Cardiac muscle cell (in vitro differentiated cells and primary cell): ENCODE measurements at regions not wholly inside any gene's neighbourhood (a gene's known extent, or its start where the extent isn't known, plus 50 kb on each side); places are given as distances from the start of the nearest gene placed in this dataset.

ENCODE experiments used
- DNase-seq, 2 donors: peaks; one replicate each; pipeline versions ENCODE4 v3.0.0 to v3.0.0-alpha.2; 2010 to 2017; ENCODE audit warnings: low read depth in 1 of 2, low spot score in 1 of 2
- H3K27ac ChIP-seq: fragments of 200-600 bp; sonication (generic); 2 replicates; pipeline ENCODE4 v1.5.1; 2016
- H3K27me3 ChIP-seq: fragments of 200-600 bp; sonication (generic); 2 replicates; pipeline ENCODE4 v1.6.0; 2016; ENCODE audit warnings: control low read depth
- H3K36me3 ChIP-seq: fragments of 200-600 bp; sonication (generic); 2 replicates; pipeline ENCODE4 v1.5.1; 2016; ENCODE audit warnings: control low read depth
- H3K4me1 ChIP-seq: fragments of 200-600 bp; sonication (generic); 2 replicates; pipeline ENCODE4 v1.8.1; 2017; ENCODE audit warnings: low read depth, mild to moderate bottlenecking, mixed run types
- H3K4me3 ChIP-seq: fragments of 200-600 bp; sonication (generic); 2 replicates; pipeline ENCODE4 v1.5.1; 2016; ENCODE audit warnings: mild to moderate bottlenecking
- H3K9me3 ChIP-seq: fragments of 200-600 bp; sonication (generic); 2 replicates; pipeline ENCODE4 v1.5.1; 2017; ENCODE audit warnings: low read depth, mild to moderate bottlenecking, control low read depth
- CTCF ChIP-seq: IDR thresholded peaks from 2 replicates; pipeline ENCODE4 v1.5.1; 2012; ENCODE audit warnings: low read depth, mild to moderate bottlenecking, low read length

DNA sequence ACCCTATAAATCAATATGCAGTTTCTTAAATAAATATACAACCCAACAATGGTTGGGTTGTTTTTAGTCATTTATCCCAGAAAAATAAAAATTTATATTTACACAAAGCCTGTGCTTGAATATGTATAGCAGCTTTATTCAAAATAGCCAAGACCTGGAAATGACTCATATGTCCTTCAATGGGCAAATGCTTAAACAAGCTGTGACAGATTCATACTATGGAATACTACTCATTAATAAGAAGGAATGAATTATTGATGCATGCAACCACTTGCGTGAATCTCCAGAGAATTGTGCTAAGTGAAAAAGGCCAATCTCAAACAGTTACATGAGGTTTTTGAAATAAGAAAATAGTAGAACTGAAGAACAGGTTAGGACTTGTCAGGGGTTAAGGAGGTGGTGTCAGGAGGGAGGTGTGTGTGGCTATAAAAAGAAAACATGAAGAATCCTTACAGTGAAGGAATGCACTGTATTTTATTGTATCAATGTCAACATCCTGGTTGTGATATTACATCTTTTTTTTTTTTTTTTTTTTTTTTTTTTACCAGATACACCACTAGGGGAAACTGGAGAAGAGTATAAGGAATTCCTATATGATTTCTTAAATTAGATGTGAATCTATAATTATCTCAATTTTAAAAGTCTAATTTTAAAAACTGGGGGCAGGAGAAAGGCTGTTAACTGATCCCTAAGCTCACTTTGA lies 82.4 kb upstream of the CD44 start:
- H3K36me3 ChIP-seq, result no peaks in the 10 kb centered on the region
- H3K27me3 ChIP-seq, result no peaks in the 10 kb centered on the region
- no peak overlapping the region for H3K27ac ChIP-seq
- no peak for DNase-seq
- no peak for TF ChIP-seq CTCF
- H3K9me3 ChIP-seq, result no peaks in the 10 kb centered on the region
- no peak overlapping the region for H3K4me3 ChIP-seq
- no peaks in the 10 kb centered on the region for H3K4me1 ChIP-seq

- DNase-seq, result no peak
- H3K4me3 ChIP-seq, result no peak overlapping the region
- no peak overlapping the region for H3K27ac ChIP-seq
- no peaks in the 10 kb centered on the region for H3K27me3 ChIP-seq
- H3K9me3 ChIP-seq, result no peaks in the 10 kb centered on the region
- H3K4me1 ChIP-seq, result no peaks in the 10 kb centered on the region
- H3K36me3 ChIP-seq, result no peaks in the 10 kb centered on the region
- TF ChIP-seq CTCF, result no peak
Observed at GRCh38 chr11:35057926-35058668, 80.9 kb upstream of the CD44 start.

DNA sequence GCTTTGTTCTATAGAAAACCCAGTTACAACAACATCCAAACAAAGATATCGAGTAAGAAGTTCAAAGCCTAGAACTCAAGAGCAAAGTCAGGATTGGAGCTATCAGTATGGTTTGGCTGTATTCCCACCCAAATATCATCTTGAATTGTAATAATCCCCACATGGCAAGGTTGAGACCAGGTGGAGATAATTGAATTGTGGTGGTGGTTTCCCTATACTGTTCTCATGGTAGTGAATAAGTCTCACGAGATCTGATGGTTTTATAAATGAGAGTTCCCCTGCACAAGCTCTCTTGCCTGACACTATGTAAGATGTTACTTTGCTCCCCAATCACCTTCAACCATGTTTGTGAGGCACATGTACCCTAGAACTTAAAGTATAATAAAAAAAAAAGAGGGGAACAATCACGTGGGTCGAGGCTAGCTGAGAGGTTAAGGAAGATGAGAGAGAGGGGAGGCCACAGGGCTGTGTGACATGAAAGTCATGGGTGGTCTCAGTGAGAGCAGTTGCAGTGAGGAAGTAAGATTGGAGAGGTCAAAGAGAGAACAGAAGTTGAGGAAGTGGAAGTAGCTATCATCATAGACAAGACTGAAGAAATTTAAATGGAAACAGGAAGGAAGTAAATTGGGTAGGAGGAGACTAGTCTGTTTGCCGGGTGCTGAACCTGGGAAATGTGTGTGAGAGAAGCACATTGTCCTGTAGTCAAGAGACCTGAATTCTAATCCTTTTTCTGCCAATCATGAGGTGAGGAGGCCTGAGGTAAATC lies 80.1 kb upstream of the CD44 start:
- no peak for DNase-seq
- no peak for TF ChIP-seq CTCF
- Histone ChIP-seq H3K9me3 (no peaks in the 10 kb centered on the region), H3K4me3 (no peak overlapping the region), H3K27ac (no peak overlapping the region), H3K27me3 (no peaks in the 10 kb centered on the region), H3K36me3 (no peaks in the 10 kb centered on the region), H3K4me1 (no peaks in the 10 kb centered on the region)

- no peaks in the 10 kb centered on the region for H3K9me3 ChIP-seq
- TF ChIP-seq CTCF, result no peak
- H3K4me1 ChIP-seq, result no peaks in the 10 kb centered on the region
- no peaks in the 10 kb centered on the region for H3K27me3 ChIP-seq
- H3K36me3 ChIP-seq, result no peaks in the 10 kb centered on the region
- no peak overlapping the region for H3K27ac ChIP-seq
- no peak overlapping the region for H3K4me3 ChIP-seq
- DNase-seq, result no peak
Observed at GRCh38 chr11:35061516-35062440, 77.2 kb upstream of the CD44 start.

GRCh38 chr11:35063488-35063931 lies 75.5 kb upstream of the CD44 start:
- H3K4me1 ChIP-seq, result no peaks in the 10 kb centered on the region
- H3K27me3 ChIP-seq, result no peaks in the 10 kb centered on the region
- H3K27ac ChIP-seq, result no peak overlapping the region
- TF ChIP-seq CTCF, result no peak
- no peak overlapping the region for H3K4me3 ChIP-seq
- H3K9me3 ChIP-seq, result no peaks in the 10 kb centered on the region
- H3K36me3 ChIP-seq, result no peaks in the 10 kb centered on the region
- no peak for DNase-seq
